ENCODE measurements at regions not wholly inside any gene's neighbourhood (a gene's known extent, or its start where the extent isn't known, plus 50 kb on each side); places are given as distances from the start of the nearest gene placed in this dataset.

DNA sequence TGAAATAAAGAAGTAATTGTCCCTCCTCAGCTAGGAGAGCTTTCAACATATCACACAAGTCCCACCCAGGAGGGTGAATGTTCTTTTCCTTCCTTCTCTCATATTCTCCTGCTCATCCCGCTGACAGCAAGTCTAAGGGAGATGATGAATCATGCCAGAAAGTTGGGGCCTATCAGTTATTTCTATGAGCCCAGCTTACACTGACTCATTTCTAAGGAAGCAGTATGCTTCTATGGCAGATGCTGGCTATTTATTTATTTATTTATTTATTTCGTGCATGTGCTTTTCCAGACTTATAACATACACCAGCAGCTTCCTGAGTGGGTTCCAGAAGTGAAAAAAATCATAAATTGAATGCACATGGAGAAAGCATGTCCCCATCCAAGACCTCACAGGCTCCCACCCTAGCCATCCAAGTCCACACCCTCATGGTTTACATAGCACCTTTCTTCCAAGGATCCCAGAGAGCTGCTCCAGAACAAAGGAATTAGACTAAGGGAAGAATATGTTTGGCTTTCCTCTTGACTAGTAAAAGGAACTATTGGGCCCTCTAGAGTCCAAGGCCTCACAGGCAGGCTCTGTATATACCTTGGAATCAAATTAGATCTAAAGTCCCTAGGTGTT, 1074.2 kb upstream of the ZEB2 start:
- in situ Hi-C loops (cut with HindIII; ENCODE audit: low pct_unique_long_range_greater_than_20kb, low sequenced_read_pairs) (no loop called here), intact Hi-C loops (cut with micrococcal nuclease; ENCODE audit: unreplicated experiment) (no loop called here)
- H3K4me1 ChIP-seq (ENCODE audit: control insufficient read depth, insufficient read depth, low read length), result no peaks in the 10 kb centered on the region
- POLR2A ChIA-PET, result no interaction called here
- DNase-seq (ENCODE audit: low read depth, low spot score) (no peak), ATAC-seq (no peak)
- BruUV-seq (replicated peaks), result no TSS peak
- H3K9me3 ChIP-seq (ENCODE audit: control insufficient read depth, insufficient read depth, low read depth, low read length), result no peaks in the 10 kb centered on the region
- no peak overlapping the region for H3K27ac ChIP-seq (ENCODE audit: low read length)
- CTCF ChIA-PET, result no interaction called here
- no peaks in the 10 kb centered on the region for H3K36me3 ChIP-seq (ENCODE audit: control insufficient read depth, insufficient read depth, low read length)
- TF ChIP-seq CTCF (IDR thresholded peaks at IDR 0.05) (no peak), REST (IDR thresholded peaks at IDR 0.05; ENCODE audit: insufficient read depth in 1 of 2, low read depth in 2 of 2, low read length in 1 of 2) (no peak), TCF7L2 (IDR thresholded peaks at IDR 0.05; ENCODE audit: low read depth, low read length) (no peak), SIN3A (IDR thresholded peaks at IDR 0.05; ENCODE audit: borderline replicate concordance, insufficient read depth, low read depth, low read length) (no peak), POLR2AphosphoS5 (IDR thresholded peaks at IDR 0.05; ENCODE audit: low read depth, low read length) (no peak)
- no peak overlapping the region for H3K4me3 ChIP-seq (ENCODE audit: low read depth in 2 of 2, low read length in 2 of 2)
- H3K27me3 ChIP-seq (ENCODE audit: control insufficient read depth, insufficient read depth, low read length), result no peaks in the 10 kb centered on the region

DNA sequence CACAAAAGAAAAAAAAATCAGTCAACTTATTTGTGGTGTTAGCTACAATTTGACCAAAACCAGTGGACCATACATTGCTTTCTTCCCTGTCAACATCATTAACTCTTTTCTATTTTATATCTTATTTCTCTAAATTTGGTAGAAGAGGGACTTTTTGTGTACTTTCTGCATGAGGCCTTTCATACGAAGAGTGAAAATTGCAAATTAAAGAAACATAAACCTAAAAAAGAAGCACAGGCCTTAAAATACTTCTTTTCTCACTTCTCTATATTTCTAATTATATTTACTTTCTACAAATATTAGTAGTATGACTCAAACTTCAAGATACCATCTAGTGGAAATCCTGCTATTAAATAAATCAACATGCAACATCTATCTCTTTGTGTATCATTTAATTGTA, 1073.4 kb upstream of the ZEB2 start:
- H3K27ac ChIP-seq (ENCODE audit: low read length), result no peak overlapping the region
- H3K4me3 ChIP-seq (ENCODE audit: low read depth in 2 of 2, low read length in 2 of 2), result no peak overlapping the region
- CTCF ChIA-PET, result no interaction called here
- TF ChIP-seq TCF7L2 (IDR thresholded peaks at IDR 0.05; ENCODE audit: low read depth, low read length) (no peak), POLR2AphosphoS5 (IDR thresholded peaks at IDR 0.05; ENCODE audit: low read depth, low read length) (no peak), SIN3A (IDR thresholded peaks at IDR 0.05; ENCODE audit: borderline replicate concordance, insufficient read depth, low read depth, low read length) (no peak), REST (IDR thresholded peaks at IDR 0.05; ENCODE audit: insufficient read depth in 1 of 2, low read depth in 2 of 2, low read length in 1 of 2) (no peak), CTCF (IDR thresholded peaks at IDR 0.05) (no peak)
- intact Hi-C loops (cut with micrococcal nuclease; ENCODE audit: unreplicated experiment), result no loop called here
- POLR2A ChIA-PET, result no interaction called here
- no peaks in the 10 kb centered on the region for H3K36me3 ChIP-seq (ENCODE audit: control insufficient read depth, insufficient read depth, low read length)
- no peaks in the 10 kb centered on the region for H3K4me1 ChIP-seq (ENCODE audit: control insufficient read depth, insufficient read depth, low read length)
- in situ Hi-C loops (cut with HindIII; ENCODE audit: low pct_unique_long_range_greater_than_20kb, low sequenced_read_pairs), result no loop called here
- no peaks in the 10 kb centered on the region for H3K27me3 ChIP-seq (ENCODE audit: control insufficient read depth, insufficient read depth, low read length)
- DNase-seq (ENCODE audit: low read depth, low spot score) (no peak), ATAC-seq (no peak)
- no peaks in the 10 kb centered on the region for H3K9me3 ChIP-seq (ENCODE audit: control insufficient read depth, insufficient read depth, low read depth, low read length)
- BruUV-seq (replicated peaks), result no TSS peak
